ENCODE measurements at regions not wholly inside any gene's neighbourhood (a gene's known extent, or its start where the extent isn't known, plus 50 kb on each side); places are given as distances from the start of the nearest gene placed in this dataset.
A peak's percentile ranks its signal among the peaks of the same experiment; 100 is the strongest.

DNA sequence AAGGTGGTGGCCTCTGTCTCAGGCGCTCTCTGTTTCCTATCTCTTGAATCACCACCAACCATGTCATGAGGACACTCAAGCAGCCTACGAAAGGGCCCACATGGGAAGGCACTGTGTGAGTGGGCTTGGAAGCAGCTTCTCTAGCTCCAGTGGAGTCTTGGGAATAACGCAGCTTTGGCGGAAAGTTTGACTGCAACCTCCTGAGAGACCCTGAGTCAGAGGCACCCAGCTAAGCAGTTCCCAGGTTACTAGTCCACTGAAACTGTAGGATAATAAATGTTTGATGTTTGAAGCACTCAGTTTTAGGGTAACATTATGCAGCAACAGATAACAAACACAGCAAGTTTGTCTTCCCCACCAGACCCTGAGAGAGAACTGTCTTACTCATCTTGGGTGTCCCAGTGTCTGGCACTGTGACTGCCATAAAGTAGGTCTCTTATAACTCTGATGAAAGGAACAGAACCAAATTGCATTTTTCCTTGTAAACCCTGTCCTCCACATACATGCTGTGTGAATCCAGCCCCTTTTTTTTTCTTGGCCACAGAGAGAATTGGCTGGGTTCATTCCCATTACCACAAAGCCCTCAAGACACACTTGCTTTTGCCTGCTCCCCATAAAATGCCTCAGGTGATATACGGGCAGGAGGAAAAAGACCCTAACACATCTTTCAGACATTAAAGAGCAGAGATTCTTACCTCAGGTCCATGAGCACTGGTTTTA lies 185.5 kb downstream of the ZNF365 start:
- H3F3A ChIP-seq (ENCODE audit: insufficient read depth) = peaks cover 49% of the 10 kb centered on the region
- peak overlapping the region; percentile 87 for H3K27ac ChIP-seq
- H3K27me3 ChIP-seq (replicated peaks; ENCODE audit: insufficient read depth) = no peaks in the 10 kb centered on the region
- peak overlapping the region; percentile 64 for H3K4me2 ChIP-seq (ENCODE audit: unreplicated experiment)
- in situ Hi-C loops (cut with MboI) = loop anchor here (25.0 kb wide), 1 partner anchor 297 kb away; the partner anchor contains the start of gene RTKN2
- H3K4me1 ChIP-seq (ENCODE audit: insufficient read depth) = peaks cover 38% of the 10 kb centered on the region
- 0 out of 2 replicates have a peak overlapping the region, but pooled peaks have one; percentile 44 for H2AFZ ChIP-seq
- H4K20me1 ChIP-seq (ENCODE audit: insufficient read depth) = no peaks in the 10 kb centered on the region
- H3K36me3 ChIP-seq (ENCODE audit: low read depth) = no peaks in the 10 kb centered on the region
- H3K79me2 ChIP-seq (ENCODE audit: insufficient read depth) = no peaks in the 10 kb centered on the region
- H3K9me3 ChIP-seq (ENCODE audit: low read depth) = no peaks in the 10 kb centered on the region
- 0 out of 2 replicates have a peak overlapping the region, but pooled peaks have one; percentile 1 for H3K4me3 ChIP-seq
- TF ChIP-seq EZH2phosphoT487 (IDR thresholded peaks at IDR 0.05; ENCODE audit: insufficient read depth, low read depth) = no peak
- TF ChIP-seq EZH2 (IDR thresholded peaks at IDR 0.05; ENCODE audit: insufficient read depth, poor library complexity, severe bottlenecking) = no peak
- 87 to 90% methylated on average over 5 of the region's 5 CpGs for WGBS, 2 experiments (ENCODE audit: low coverage in 1 of 2, low lambda C conversion rate in 2 of 2, missing lambda C conversion rate in 2 of 2)
- no peaks in the 10 kb centered on the region for H3K9me2 ChIP-seq (ENCODE audit: insufficient read depth)
- H3K9ac ChIP-seq = peak overlapping the region; percentile 67
- peak; percentile 48 for DNase-seq

DNA sequence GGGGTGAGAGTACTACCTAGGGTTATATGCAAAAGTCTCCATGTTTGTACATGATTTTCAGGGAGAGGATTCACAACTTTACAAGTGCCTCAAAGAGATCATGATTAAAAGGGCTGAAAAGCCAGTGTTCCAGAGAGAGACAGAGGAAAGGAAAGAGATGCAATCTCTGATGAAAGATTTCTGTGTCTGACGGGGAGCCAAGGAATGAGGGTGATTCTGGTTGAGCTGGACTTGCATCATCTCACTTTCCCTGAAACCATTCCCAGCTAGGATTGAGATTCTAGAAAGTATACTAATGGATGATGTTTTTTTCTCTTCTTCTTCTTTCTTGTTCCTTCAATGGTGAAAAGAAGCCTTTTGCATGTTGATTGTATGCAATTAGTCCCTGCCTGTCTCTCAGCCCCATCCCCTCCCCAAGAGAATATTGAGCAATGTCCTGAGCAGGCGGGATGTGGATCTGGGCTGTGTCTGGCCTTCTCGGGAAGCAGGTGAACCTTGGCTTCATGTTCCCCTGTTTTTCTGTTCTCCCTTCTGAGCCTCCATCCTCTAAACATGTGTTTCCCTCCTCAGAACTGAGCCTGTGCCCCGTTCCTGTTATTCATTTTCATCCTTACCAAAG lies 186.1 kb downstream of the ZNF365 start:
- TF ChIP-seq EZH2 (IDR thresholded peaks at IDR 0.05; ENCODE audit: insufficient read depth, poor library complexity, severe bottlenecking) = no peak
- no peak for TF ChIP-seq EZH2phosphoT487 (IDR thresholded peaks at IDR 0.05; ENCODE audit: insufficient read depth, low read depth)
- Histone ChIP-seq H3K9me2 (ENCODE audit: insufficient read depth) (no peaks in the 10 kb centered on the region), H3K4me1 (ENCODE audit: insufficient read depth) (peaks cover 42% of the 10 kb centered on the region), H3K4me2 (ENCODE audit: unreplicated experiment) (peak overlapping the region; percentile 64), H3K9ac (peak overlapping the region; percentile 67), H3F3A (ENCODE audit: insufficient read depth) (peaks cover 52% of the 10 kb centered on the region), H3K27me3 (replicated peaks; ENCODE audit: insufficient read depth) (no peaks in the 10 kb centered on the region), H3K27ac (peak overlapping the region; percentile 87), H3K9me3 (ENCODE audit: low read depth) (no peaks in the 10 kb centered on the region), H3K4me3 (0 out of 2 replicates have a peak overlapping the region, but pooled peaks have one; percentile 1), H2AFZ (peak overlapping the region; percentile 44; the same call in 1 of the 2 replicates), H4K20me1 (ENCODE audit: insufficient read depth) (no peaks in the 10 kb centered on the region), H3K79me2 (ENCODE audit: insufficient read depth) (no peaks in the 10 kb centered on the region), H3K36me3 (ENCODE audit: low read depth) (no peaks in the 10 kb centered on the region)
- in situ Hi-C loops (cut with MboI) = loop anchor here (25.0 kb wide), 1 partner anchor 298 kb away; the partner anchor contains the start of gene RTKN2
- DNase-seq = peak; percentile 87
- 35% methylated on average over 4 of the region's 4 CpGs for WGBS, 2 experiments (ENCODE audit: low coverage in 1 of 2, low lambda C conversion rate in 2 of 2, missing lambda C conversion rate in 2 of 2)

DNA sequence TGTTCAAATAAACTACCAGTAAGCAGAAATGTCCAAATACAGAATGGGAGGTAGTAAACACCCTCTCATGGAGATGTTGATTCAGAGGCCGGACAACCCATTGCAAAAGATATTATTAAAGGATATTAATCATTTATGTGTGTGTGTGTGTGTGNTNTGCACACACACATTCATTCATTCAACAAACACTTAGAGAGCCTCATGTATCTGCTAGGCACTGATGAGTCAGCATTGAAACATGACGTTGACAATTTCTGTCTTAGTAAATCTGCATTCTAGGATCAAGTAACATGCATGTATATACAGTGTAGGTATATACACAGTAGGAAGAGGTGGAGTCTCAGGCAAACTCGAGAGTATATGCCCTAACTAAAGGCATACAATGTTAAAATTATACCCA lies 187.0 kb downstream of the ZNF365 start:
- Histone ChIP-seq H3K9ac (no peak overlapping the region), H3K4me1 (ENCODE audit: insufficient read depth) (peaks cover 42% of the 10 kb centered on the region), H2AFZ (no peak overlapping the region; the same call in 1 of the 2 replicates), H3K4me3 (no peak overlapping the region), H3K27me3 (replicated peaks; ENCODE audit: insufficient read depth) (no peaks in the 10 kb centered on the region), H4K20me1 (ENCODE audit: insufficient read depth) (no peaks in the 10 kb centered on the region), H3K27ac (peak overlapping the region; percentile 87; the same call in 1 of the 2 replicates), H3K79me2 (ENCODE audit: insufficient read depth) (no peaks in the 10 kb centered on the region), H3K36me3 (ENCODE audit: low read depth) (no peaks in the 10 kb centered on the region), H3K9me2 (ENCODE audit: insufficient read depth) (no peaks in the 10 kb centered on the region), H3F3A (ENCODE audit: insufficient read depth) (peaks cover 52% of the 10 kb centered on the region), H3K4me2 (ENCODE audit: unreplicated experiment) (peak overlapping the region; percentile 64), H3K9me3 (ENCODE audit: low read depth) (no peaks in the 10 kb centered on the region)
- WGBS, 2 experiments (ENCODE audit: low coverage in 1 of 2, low lambda C conversion rate in 2 of 2, missing lambda C conversion rate in 2 of 2) = 41 to 51% methylated on average over 3 of the region's 3 CpGs
- peak; percentile 25 for DNase-seq
- in situ Hi-C loops (cut with MboI) = loop anchor here (25.0 kb wide), 1 partner anchor 299 kb away; the partner anchor contains the start of gene RTKN2
- TF ChIP-seq EZH2phosphoT487 (IDR thresholded peaks at IDR 0.05; ENCODE audit: insufficient read depth, low read depth) = no peak
- TF ChIP-seq EZH2 (IDR thresholded peaks at IDR 0.05; ENCODE audit: insufficient read depth, poor library complexity, severe bottlenecking) = no peak

DNA sequence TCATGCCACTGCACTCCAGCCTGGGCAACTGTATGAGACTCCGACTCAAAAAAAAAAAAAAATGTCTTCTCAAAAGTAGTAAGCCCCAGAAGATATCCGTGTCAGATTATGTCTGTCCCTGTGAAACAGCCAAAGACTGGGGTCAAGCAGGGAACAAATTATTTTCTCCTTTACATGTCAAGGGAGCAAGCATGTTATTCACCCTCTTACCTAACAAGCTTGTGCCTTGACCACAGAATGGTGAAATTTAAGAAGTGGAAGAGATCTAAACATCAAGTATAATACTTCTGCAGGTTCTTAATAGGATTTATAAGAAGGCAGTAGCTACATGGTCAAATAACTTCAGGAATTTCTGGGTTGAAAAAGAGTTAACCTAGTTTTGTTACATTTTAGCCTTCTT lies 187.9 kb downstream of the ZNF365 start:
- Histone ChIP-seq H3K4me1 (ENCODE audit: insufficient read depth) (peaks cover 42% of the 10 kb centered on the region), H3K9ac (no peak overlapping the region), H3K9me2 (ENCODE audit: insufficient read depth) (no peaks in the 10 kb centered on the region), H3K36me3 (ENCODE audit: low read depth) (no peaks in the 10 kb centered on the region), H3K27me3 (replicated peaks; ENCODE audit: insufficient read depth) (no peaks in the 10 kb centered on the region), H3K9me3 (ENCODE audit: low read depth) (no peaks in the 10 kb centered on the region), H2AFZ (no peak overlapping the region), H3F3A (ENCODE audit: insufficient read depth) (peaks cover 52% of the 10 kb centered on the region), H3K79me2 (ENCODE audit: insufficient read depth) (no peaks in the 10 kb centered on the region), H4K20me1 (ENCODE audit: insufficient read depth) (no peaks in the 10 kb centered on the region), H3K4me3 (no peak overlapping the region), H3K27ac (no peak overlapping the region), H3K4me2 (ENCODE audit: unreplicated experiment) (no peak overlapping the region)
- no peak for DNase-seq
- 90 to 94% methylated on average over 2 of the region's 2 CpGs for WGBS, 2 experiments (ENCODE audit: low coverage in 1 of 2, low lambda C conversion rate in 2 of 2, missing lambda C conversion rate in 2 of 2)
- in situ Hi-C loops (cut with MboI) = loop anchor here (25.0 kb wide), 1 partner anchor 300 kb away; the partner anchor contains the start of gene RTKN2
- TF ChIP-seq EZH2phosphoT487 (IDR thresholded peaks at IDR 0.05; ENCODE audit: insufficient read depth, low read depth) = no peak
- TF ChIP-seq EZH2 (IDR thresholded peaks at IDR 0.05; ENCODE audit: insufficient read depth, poor library complexity, severe bottlenecking) = no peak

All from GM23248 (cell line).